Heart left ventricle (tissue), 13 donors: ENCODE measurements at regions not wholly inside any gene's neighbourhood (a gene's known extent, or its start where the extent isn't known, plus 50 kb on each side); places are given as distances from the start of the nearest gene placed in this dataset.

Experiments used
- POLR2A ChIP-seq, 2 donors: fragments of 450-650 bp; IDR thresholded peaks; one replicate each; pipeline ENCODE4 v1.6.1; 2017; ENCODE audit warnings: antibody characterized with exemption in 2 of 2, mild to moderate bottlenecking in 2 of 2, moderate library complexity in 2 of 2
- TF ChIP-seq, protein P1 (sequence below), 12 donors: fragments of 200-600 bp; sonication (generic) in 4 of 12; IDR thresholded peaks; one replicate each; pipeline versions ENCODE4 v1.5.0 to v1.8.0; 2018 to 2022; ENCODE audit warnings: antibody characterized with exemption in 12 of 12, mild to moderate bottlenecking in 5 of 12
- donor health status: ischemic (EF 13 %, LVEDD 7.1; RV severe dilation, severe dysfunction).
- donor health status: DM: no; HTN: yes; CAD: no.
- donor health status: DM: no; HTN: no; CAD: no.
- donor health status: ischemic (EF 25% LVEDD 6.9; RV normal size, moderate dysfunction).
- donor health status: ischemic (EF 25% LVEDD 5.7; RV mildly dilated, moderate dysfunction).
- donor health status: ischemic (EF 35%, LVEDD 5.7; RV mildly dilated, moderate dysfunction).
- donor health status: nonischemic (EF 11% LVEDD 7.7; RV severe dilation, severe dysfunction).
- donor health status: DM: yes; HTN: yes; CAD: no.
- donor health status: PGD.
- donor health status: ischemic (EF 29% LVEDD 5.4; RV normal size, mild dysfunction).
- donor health status: nonischemic (EF 23%, LVEDD 6.1; RV moderate dilation, normal function).

DNA sequence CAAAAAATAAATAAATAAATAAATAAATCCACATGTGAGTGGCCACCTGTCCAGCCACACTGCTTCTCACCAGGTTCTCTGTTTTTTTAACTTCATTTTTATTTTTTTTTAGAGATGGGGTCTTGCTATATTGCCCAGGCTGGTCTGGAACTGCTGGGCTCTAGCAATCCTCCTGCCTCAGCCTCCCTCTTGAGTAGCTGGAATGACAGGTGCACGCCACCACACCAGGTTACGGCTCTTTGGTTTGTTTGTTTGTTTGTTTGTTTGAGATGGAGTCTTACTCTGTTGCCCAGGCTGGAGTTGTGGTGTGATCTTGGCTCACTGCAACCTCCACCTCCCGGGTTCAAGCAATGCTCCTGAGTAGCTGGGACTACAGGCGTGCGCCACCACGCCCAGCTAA is 94.5 kb upstream of the CACNA1A start:
- TF ChIP-seq, protein P1, sequence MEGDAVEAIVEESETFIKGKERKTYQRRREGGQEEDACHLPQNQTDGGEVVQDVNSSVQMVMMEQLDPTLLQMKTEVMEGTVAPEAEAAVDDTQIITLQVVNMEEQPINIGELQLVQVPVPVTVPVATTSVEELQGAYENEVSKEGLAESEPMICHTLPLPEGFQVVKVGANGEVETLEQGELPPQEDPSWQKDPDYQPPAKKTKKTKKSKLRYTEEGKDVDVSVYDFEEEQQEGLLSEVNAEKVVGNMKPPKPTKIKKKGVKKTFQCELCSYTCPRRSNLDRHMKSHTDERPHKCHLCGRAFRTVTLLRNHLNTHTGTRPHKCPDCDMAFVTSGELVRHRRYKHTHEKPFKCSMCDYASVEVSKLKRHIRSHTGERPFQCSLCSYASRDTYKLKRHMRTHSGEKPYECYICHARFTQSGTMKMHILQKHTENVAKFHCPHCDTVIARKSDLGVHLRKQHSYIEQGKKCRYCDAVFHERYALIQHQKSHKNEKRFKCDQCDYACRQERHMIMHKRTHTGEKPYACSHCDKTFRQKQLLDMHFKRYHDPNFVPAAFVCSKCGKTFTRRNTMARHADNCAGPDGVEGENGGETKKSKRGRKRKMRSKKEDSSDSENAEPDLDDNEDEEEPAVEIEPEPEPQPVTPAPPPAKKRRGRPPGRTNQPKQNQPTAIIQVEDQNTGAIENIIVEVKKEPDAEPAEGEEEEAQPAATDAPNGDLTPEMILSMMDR (IDR thresholded peaks at IDR 0.05): no peak
- TF ChIP-seq POLR2A (IDR thresholded peaks at IDR 0.05): no peak
